ENCODE measurements at regions not wholly inside any gene's neighbourhood (a gene's known extent, or its start where the extent isn't known, plus 50 kb on each side); places are given as distances from the start of the nearest gene placed in this dataset.

- no peak for TF ChIP-seq POLR2A (IDR thresholded peaks at IDR 0.05)
- no peak for TF ChIP-seq CTCF (IDR thresholded peaks at IDR 0.05)
- Histone ChIP-seq H3K9me3 (replicated peaks in 1 of 3) (no peaks in the 10 kb centered on the region), H3K4me1 (replicated peaks in 1 of 2) (peaks cover 0 to 6% of the 10 kb centered on the region in 2 donors), H3K27me3 (no peaks in the 10 kb centered on the region), H3K36me3 (replicated peaks in 1 of 2) (no peaks in the 10 kb centered on the region), H3K27ac (no peak overlapping the region), H3K4me3 (no peak overlapping the region)
- DNase-seq: no peak
- intact Hi-C loops (cut with DNase I): no loop called here
These were observed 576.9 kb downstream of the TUSC7 start for GRCh38 chr3:117286488-117286887.

- Histone ChIP-seq H3K4me1 (replicated peaks in 1 of 2) (peaks cover 0 to 6% of the 10 kb centered on the region in 2 donors), H3K27ac (no peak overlapping the region), H3K36me3 (replicated peaks in 1 of 2) (no peaks in the 10 kb centered on the region), H3K4me3 (no peak overlapping the region), H3K9me3 (replicated peaks in 1 of 3) (no peaks in the 10 kb centered on the region), H3K27me3 (no peaks in the 10 kb centered on the region)
- no peak for DNase-seq
- intact Hi-C loops (cut with DNase I): no loop called here
- TF ChIP-seq CTCF (IDR thresholded peaks at IDR 0.05) (no peak), POLR2A (IDR thresholded peaks at IDR 0.05) (no peak)
- 70 to 84% (median 74%) methylated on average over 4 of the region's 4 CpGs for WGBS, 4 donors
These were observed 578.0 kb downstream of the TUSC7 start for GRCh38 chr3:117287602-117288001.

GRCh38 chr3:117291476-117291875, 581.9 kb downstream of the TUSC7 start:
- no peak overlapping the region for H3K4me3 ChIP-seq
- H3K9me3 ChIP-seq (replicated peaks in 1 of 3): no peaks in the 10 kb centered on the region
- H3K4me1 ChIP-seq (replicated peaks in 1 of 2): no peaks in the 10 kb centered on the region
- WGBS, 4 donors: 57 to 74% (median 63%) methylated on average over 1 of the region's 1 CpG
- H3K36me3 ChIP-seq (replicated peaks in 1 of 2): no peaks in the 10 kb centered on the region
- DNase-seq: no peak
- intact Hi-C loops (cut with DNase I): no loop called here
- TF ChIP-seq CTCF (IDR thresholded peaks at IDR 0.05) (no peak), POLR2A (IDR thresholded peaks at IDR 0.05) (no peak)
- no peaks in the 10 kb centered on the region for H3K27me3 ChIP-seq
- no peak overlapping the region for H3K27ac ChIP-seq

GRCh38 chr3:117297065-117297464, 587.5 kb downstream of the TUSC7 start:
- Histone ChIP-seq H3K36me3 (replicated peaks in 1 of 2) (no peaks in the 10 kb centered on the region), H3K4me1 (replicated peaks in 1 of 2) (no peaks in the 10 kb centered on the region), H3K9me3 (replicated peaks in 1 of 3) (no peaks in the 10 kb centered on the region), H3K27me3 (no peaks in the 10 kb centered on the region), H3K27ac (no peak overlapping the region), H3K4me3 (no peak overlapping the region)
- intact Hi-C loops (cut with DNase I): no loop called here
- no peak for TF ChIP-seq CTCF (IDR thresholded peaks at IDR 0.05)
- no peak for TF ChIP-seq POLR2A (IDR thresholded peaks at IDR 0.05)
- DNase-seq: no peak
- 91 to 97% (median 95%) methylated on average over 1 of the region's 1 CpG for WGBS, 4 donors

Measured in adrenal gland (tissue), 9 donors.